Activated CD4-positive, alpha-beta T cell treated with anti-CD3 and anti-CD28 coated beads for 4 hours (primary cell): ENCODE measurements at regions not wholly inside any gene's neighbourhood (a gene's known extent, or its start where the extent isn't known, plus 50 kb on each side); places are given as distances from the start of the nearest gene placed in this dataset.

Experiments used
- DNase-seq, 2 donors: peaks; one replicate each; pipeline ENCODE4 v3.0.0-alpha.2; 2020

DNA sequence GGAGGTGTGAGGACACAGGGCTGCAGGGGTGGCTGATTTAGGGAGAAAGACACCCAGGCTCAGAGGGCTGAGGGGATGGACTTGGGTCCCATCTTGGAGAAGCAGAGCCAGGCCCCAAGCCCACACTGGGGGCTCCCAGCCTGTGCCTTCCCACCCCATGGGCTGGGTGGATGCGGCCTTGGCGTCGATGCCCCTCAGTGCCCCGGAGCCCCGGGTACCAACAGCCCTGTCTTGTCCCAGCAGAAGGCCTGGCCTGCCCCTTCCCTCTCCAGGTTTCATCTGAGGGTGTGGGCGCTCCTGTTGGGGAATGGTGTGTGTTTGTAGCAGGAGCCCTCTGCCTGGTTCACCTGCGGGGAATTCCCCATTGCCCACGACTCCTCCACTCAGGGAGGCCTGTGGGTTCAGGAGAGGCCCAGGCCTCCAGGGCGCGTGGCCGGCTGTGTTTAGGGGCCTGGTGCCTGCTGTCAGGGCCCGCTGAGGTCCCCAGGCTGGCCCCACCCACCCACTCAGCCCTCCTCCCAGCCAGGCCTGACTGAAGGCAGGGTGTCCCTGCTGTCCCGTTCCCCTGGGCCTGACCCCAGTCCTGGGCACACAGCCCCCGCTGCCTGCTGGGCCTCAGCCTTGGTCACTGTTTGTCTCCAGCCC lies 51.1 kb upstream of the BEGAIN start:
- DNase-seq: no peak

GRCh38 chr14:100639280-100639679 lies 52.1 kb upstream of the BEGAIN start:
- no peak for DNase-seq

GRCh38 chr14:100640471-100641273 lies 53.5 kb upstream of the BEGAIN start:
- DNase-seq: peak; percentile 41 to 60

GRCh38 chr14:100641274-100641860 lies 54.1 kb upstream of the BEGAIN start:
- no peak for DNase-seq

DNA sequence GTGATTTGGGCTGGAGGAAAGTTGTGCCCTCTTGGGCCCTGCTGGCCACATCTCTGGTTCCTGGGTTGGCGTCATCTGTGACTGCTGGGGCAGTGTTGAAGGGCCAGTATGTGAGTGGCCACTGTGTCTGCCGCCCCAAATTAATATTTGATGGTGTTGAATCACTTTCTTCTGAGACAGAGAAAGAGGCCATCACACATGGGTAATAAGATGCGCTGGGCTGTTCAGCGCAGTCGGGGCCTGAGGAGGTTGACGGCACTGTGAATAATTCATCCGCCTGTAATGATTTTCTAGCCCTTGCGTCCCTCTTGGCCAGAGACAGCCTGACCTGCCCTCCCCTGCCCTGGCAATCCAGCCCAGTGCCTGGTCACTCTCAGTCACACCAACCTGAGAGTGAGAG lies 56.2 kb upstream of the BEGAIN start:
- DNase-seq: no peak

DNA sequence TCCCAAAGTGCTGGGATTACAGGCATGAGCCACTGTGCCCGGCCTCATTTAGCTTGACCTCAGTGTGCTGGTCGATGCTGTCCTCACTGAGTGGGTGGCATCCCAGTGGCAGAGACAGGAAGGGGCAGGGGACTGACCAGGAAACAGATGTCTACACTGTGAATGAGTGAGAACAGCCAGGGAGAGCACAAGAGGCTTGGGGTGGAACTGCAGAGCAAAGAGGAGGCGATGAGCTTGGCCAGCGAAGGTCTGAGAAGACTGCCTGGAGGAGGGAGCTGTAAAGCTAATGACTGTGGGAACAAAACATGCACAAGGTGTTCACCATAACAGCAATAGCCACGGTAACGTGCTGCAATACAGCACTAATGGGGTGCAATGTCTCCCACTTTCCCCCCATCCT lies 57.2 kb upstream of the BEGAIN start:
- no peak for DNase-seq

DNA sequence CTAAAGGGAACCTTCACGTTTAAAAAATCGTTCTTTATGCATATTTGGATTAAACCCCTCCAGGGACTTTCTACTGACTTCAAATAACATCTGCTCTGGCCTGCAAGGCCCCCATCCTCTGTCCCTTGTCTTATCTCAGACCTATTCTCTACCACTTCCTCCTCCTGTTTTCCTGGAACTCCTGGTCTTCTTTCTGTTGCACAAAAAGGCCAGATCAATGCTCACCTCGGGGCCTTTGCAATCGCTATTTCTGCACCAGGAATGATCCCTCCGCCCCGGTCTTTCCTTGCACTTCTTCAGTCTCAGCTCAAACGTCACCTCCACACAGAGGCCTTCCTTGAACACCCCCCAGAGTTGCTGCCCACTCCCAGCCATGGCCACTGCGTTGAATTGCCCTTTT lies 57.6 kb upstream of the BEGAIN start:
- DNase-seq: no peak

- peak; percentile 87 to 89 for DNase-seq
These were observed 58.2 kb upstream of the BEGAIN start for GRCh38 chr14:100645196-100645981.

DNA sequence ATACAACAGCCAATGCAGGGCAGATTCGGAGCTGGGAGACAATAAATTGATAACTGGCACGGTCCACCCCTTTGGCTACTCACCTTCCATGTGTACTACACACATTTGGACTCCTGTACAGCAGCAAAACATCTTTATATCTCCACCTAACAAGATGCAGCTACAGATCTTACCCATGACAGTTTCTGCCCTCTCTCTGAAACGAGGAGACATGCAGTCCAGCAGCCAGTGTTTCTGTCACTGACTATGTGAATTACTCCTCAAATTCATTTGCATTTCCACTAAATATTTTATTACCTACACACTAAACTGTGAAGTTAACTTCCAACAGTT lies 58.7 kb upstream of the BEGAIN start:
- DNase-seq: no peak

DNA sequence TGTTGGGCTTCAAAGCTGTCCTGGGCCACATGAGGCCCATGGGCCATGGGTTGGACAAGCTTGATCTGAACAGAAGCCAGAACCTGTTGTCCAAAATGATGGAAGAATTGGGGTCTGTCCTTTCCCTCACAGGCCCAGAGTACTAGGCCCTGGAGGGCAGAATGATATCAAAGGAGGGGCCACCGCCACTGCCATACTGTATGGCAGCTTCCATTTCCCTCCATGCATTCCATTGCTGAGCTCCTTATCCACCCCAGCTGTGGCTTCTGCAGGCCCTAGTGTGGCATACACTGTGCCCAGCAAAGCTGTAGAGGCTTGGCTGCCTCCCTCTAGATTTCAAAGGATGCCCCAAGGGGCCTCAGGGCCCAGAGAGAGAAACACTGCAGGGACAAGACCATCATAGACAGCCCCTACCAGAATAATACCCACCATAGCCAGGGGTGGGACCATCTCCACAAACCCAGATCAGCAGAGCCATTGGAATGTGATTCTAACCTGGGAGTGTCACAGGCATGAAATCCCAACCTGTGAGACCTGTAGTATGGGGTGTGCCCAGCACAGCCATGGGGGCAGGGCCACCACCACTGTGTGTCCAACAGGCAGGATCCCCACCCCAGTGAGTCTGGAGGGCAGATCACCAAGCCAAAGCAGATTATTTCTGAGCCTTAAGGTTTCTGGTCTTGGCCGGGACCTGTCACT lies 61.4 kb upstream of the BEGAIN start:
- DNase-seq: no peak

GRCh38 chr14:100649173-100649519 lies 61.9 kb upstream of the BEGAIN start:
- DNase-seq: no peak

- DNase-seq: no peak
These were observed 64.8 kb upstream of the BEGAIN start for GRCh38 chr14:100651999-100652508.

GRCh38 chr14:100652744-100653143 lies 65.5 kb upstream of the BEGAIN start:
- DNase-seq: no peak

DNA sequence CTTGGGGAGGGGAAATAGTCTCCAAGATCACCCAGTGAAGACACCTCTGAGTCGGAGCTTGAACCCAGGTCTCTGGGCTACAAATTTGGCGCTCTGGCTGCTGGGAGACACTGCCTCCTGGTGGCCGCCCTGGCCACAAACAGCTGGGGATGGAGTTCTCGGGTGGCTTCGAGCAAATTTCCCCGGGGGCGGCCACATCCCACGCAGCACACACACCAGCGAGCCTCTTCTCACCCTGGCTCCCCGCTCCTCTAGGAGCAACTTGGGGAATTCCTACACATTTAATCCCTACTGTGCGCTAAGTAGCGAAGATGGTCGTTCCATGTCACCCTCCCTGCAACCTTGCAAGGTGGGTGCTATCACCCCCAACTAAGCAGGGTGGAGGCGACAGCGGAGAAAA lies 66.2 kb upstream of the BEGAIN start:
- peak; percentile 22 to 26 for DNase-seq

- DNase-seq: no peak
These were observed 67.0 kb upstream of the BEGAIN start for GRCh38 chr14:100654025-100654813.

DNA sequence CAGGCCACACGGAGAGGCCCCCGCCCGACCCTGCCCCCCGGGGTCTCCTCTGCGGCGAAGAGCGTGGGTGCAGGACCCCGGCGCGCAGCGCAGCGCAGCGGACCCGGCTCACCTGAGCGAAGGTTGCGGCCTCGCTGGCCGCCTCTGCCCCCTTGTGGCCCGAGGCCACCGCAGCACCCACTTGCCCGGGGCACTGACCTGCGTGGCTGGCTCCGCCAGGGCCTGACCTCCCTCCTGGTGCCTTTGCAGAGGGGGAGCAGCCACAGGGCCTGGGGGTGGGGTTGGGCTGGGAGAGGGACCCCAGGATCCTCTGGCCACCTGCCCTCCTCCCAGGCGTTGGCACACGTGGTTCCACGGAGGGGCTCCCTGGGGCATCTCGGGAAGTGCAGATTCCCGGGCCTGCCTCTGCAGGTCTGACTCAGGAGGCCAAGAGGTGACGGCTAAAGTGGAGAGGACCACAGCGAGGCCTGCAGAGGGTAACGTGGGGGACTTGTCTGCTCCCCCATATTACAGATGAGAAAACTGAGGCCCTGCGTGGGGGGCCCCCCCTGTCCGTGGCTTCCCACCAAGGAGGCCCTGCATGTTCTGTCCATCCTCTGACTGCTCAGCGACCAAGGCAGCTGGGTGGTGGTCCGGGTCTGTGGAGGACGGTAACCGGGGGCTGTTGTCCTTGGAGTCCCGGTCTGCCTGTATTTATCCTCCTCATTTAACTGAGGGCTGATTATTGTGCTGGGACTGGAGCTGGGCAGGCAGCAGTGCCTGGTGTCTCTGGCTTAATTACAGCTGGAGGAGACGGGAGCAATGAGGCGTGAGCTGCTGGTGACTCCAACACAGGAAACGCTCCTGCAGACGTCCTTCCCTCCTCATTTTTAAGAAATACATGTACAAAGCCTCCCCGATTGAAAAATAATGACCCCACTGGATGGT lies 67.9 kb upstream of the BEGAIN start:
- peak; percentile 23 to 37 for DNase-seq

DNA sequence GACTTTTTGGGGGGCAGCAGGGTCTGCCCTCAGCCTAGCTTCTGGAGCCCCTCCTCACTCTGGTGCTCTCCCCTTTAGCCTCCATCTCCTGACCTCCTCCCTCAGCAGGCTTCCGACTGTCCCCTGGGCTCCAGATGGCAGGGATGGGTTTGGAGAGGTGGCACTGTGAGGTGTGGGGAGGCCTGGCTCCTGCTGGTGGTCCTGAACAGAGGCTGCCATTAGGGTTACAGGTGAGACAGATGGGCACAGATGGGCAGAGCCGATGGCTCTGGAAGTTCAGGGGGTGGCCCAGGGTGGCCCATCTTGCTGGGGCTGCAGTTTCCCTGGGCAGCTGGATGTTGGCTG lies 68.5 kb upstream of the BEGAIN start:
- DNase-seq: no peak

DNA sequence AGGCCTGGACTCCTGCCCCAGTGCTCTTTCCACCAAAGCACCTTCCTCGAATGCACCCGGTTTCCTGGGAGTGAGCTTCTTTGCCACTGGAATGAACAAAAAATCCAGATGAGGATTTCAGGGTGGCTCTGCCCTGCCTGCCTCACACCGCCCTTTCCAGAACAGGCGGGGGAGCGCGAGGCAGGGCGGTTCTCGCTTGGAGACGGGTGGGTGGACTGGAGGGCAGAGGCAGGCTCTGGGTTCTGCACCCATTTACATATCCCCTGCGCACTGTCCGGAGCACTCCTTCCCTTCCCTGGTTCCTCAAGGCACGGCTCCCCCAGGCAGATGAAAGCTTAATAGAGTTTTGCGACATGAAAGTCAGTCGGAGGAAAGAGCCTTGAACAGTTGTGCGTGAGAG lies 69.7 kb upstream of the DLK1 start:
- no peak for DNase-seq

DNA sequence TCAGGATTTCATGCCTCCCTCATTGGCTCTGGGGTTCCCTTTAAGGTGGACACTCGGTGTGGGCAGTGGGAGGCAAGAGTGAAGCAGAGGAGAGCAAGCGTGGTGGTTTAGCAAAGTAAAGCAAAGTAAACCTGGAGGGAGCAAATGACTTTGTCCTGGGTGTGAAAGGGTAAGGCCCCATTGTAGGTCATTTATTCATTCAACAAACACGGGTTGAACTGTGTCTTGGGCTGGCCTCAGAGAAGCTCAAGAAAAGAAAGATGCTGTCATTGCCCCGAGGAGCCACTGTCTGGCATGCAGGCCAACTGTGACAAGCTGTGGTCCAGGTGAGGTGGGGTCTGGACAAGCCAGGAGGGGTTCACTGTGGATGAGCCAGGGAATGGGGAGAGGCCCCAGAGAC lies 68.9 kb upstream of the DLK1 start:
- no peak for DNase-seq

- no peak for DNase-seq
These were observed 68.4 kb upstream of the DLK1 start for GRCh38 chr14:100658181-100658886.
